Transverse colon (tissue), 4 donors: ENCODE measurements at regions not wholly inside any gene's neighbourhood (a gene's known extent, or its start where the extent isn't known, plus 50 kb on each side); places are given as distances from the start of the nearest gene placed in this dataset.

Source experiments
- DNase-seq: peaks from one replicate; pipeline ENCODE4 v3.0.0-alpha.2; 2019
- H3K27ac ChIP-seq, 4 donors: fragments of 200-600 bp; sonication (generic); 2 replicates each; pipeline ENCODE4 v1.5.1; 2016 to 2018; ENCODE audit warnings: inconsistent platforms in 4 of 4
- H3K27me3 ChIP-seq: fragments of 200-600 bp; sonication (generic); 2 replicates; pipeline ENCODE4 v1.5.1; 2017; ENCODE audit warnings: inconsistent platforms
- H3K36me3 ChIP-seq, 4 donors: fragments of 200-600 bp; sonication (generic); 2 replicates each; pipeline ENCODE4 v1.5.1; 2017 to 2019; ENCODE audit warnings: inconsistent platforms in 4 of 4
- H3K4me1 ChIP-seq, 4 donors: fragments of 200-600 bp; sonication (generic); 2 replicates each; pipeline ENCODE4 v1.5.1; 2017 to 2020; ENCODE audit warnings: inconsistent platforms in 4 of 4
- H3K4me3 ChIP-seq, 4 donors: fragments of 200-600 bp; sonication (generic); 1 replicate in 1 of 4; 2 replicates in 3 of 4; pipeline versions ENCODE4 v1.5.1 to v1.6.1; 2017 to 2019; ENCODE audit warnings: inconsistent platforms in 4 of 4
- H3K9me3 ChIP-seq, 2 donors: fragments of 200-600 bp; sonication (generic); 2 replicates each; pipeline ENCODE4 v1.5.1; 2017 to 2019; ENCODE audit warnings: inconsistent platforms in 2 of 2
- EP300 ChIP-seq: sonication (generic); formaldehyde crosslinking; IDR thresholded peaks from one replicate; pipeline ENCODE4 v1.6.1; 2017; ENCODE audit warnings: antibody characterized with exemption, low read depth
- POLR2A ChIP-seq: fragments of 450-650 bp; IDR thresholded peaks from one replicate; pipeline ENCODE4 v1.6.1; 2016; ENCODE audit warnings: antibody characterized with exemption, mild to moderate bottlenecking, moderate library complexity
- POLR2AphosphoS5 ChIP-seq, 3 donors: sonication (generic); formaldehyde crosslinking; IDR thresholded peaks; one replicate each; pipeline ENCODE4 v1.6.1; 2016; ENCODE audit warnings: antibody characterized with exemption in 3 of 3
- WGBS, 2 donors: methylation state at CpG; one replicate each; pipeline ENCODE4 v1.1.5; 2018; ENCODE audit warnings: low coverage in 1 of 2; 5-methylcytosine and 5-hydroxymethylcytosine counted together
- in situ Hi-C, 4 donors: fragments of 200-750 bp; cut with MboI; loops; one replicate each; pipeline versions ENCODE4 v1.15.0 to v1.15.1; 2017; ENCODE audit warnings: low sequenced_read_pairs in 3 of 4, low pct_ligation_motif_present in 1 of 4, low pct_unique_long_range_greater_than_20kb in 1 of 4
- intact Hi-C: fragments of 100-400 bp; cut with DNase I; formaldehyde crosslinking; loops from one replicate; pipeline ENCODE4 v1.15.1; 2023; ENCODE audit warnings: low total_unique reads
- TF ChIP-seq, protein P1 (sequence below), 5 experiments: fragments of 200-600 bp in 3 of 5; fragments of 450-650 bp in 2 of 5; sonication (generic) in 3 of 5; IDR thresholded peaks; 1 replicate in 2 of 5; 2 replicates in 3 of 5; pipeline ENCODE4 v1.5.1; 2016 to 2017; ENCODE audit warnings: antibody characterized with exemption in 5 of 5, inconsistent platforms in 3 of 5, mild to moderate bottlenecking in 2 of 5, moderate library complexity in 1 of 5

DNA sequence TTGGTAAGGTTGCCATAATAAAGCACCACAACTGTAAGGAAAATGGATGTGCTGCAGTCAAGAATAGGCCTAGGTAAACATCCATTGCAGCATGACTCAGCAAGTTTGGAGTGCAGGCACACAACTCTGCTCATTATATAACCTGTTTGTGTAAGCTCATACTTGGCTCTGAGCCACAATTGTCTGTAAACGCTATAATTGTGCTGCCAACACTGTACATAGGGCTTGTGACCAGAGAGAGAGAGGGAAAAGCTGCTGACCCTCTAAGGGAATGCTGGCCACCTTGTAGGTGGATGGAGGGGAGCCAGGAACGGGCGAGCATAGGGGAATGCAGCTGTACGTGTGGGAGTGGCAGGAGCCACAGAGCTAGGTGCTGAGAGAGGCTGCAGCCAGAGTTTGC is 2186.5 kb upstream of the ACO1 start:
- no peak for TF ChIP-seq POLR2AphosphoS5 (IDR thresholded peaks at IDR 0.05)
- no peak for TF ChIP-seq POLR2A
- intact Hi-C loops (no loop called here), in situ Hi-C loops (no loop called here)
- no peaks in the 10 kb centered on the region for H3K9me3 ChIP-seq
- no peaks in the 10 kb centered on the region for H3K4me1 ChIP-seq
- no peaks in the 10 kb centered on the region for H3K27me3 ChIP-seq
- WGBS, 2 donors = 67 to 75% methylated on average over 4 of the region's 4 CpGs
- H3K4me3 ChIP-seq = no peak overlapping the region
- H3K27ac ChIP-seq = no peak overlapping the region
- H3K36me3 ChIP-seq = no peaks in the 10 kb centered on the region
- no peak for DNase-seq

DNA sequence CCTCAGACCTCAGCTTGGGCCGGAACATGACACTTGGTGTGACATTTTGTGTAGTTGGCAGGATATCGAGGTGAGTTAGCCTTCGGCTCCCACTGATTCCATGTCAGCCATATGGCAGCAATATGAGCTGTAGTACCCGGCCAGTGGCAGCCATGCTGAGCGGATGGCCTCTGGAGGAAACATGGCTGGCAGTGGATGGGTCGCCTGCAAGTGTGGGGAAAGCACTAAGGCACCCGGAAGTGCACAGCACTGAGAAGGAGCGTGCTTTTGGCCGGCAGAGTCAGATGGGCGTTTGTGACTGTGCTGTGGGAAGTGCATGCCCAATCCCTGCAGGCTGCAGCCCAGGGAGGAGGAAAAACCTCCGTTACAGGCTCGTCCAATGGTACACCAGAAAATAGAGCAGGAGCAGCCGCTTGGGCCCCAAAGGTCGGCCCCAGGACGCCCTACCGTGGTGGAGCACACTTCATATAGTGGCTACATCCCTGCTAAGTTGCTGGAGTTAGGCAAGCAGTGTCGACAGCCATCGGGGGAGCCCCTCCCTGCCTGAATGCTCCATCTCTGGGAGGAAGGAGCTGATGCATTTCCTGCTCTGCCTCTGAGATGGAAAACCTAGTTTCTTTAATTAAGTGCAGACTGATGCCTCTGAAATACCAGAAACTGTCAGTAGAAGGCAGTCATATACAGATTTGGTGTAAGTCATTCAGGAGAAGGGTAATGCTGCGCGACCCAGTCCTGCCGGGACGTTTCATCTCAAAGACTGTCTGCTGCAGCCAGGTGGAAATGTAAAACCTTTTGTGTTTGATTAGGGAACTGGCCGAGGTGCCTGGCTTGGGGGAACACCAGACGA is 2185.8 kb upstream of the ACO1 start:
- H3K27ac ChIP-seq = no peak overlapping the region
- TF ChIP-seq, protein P1, sequence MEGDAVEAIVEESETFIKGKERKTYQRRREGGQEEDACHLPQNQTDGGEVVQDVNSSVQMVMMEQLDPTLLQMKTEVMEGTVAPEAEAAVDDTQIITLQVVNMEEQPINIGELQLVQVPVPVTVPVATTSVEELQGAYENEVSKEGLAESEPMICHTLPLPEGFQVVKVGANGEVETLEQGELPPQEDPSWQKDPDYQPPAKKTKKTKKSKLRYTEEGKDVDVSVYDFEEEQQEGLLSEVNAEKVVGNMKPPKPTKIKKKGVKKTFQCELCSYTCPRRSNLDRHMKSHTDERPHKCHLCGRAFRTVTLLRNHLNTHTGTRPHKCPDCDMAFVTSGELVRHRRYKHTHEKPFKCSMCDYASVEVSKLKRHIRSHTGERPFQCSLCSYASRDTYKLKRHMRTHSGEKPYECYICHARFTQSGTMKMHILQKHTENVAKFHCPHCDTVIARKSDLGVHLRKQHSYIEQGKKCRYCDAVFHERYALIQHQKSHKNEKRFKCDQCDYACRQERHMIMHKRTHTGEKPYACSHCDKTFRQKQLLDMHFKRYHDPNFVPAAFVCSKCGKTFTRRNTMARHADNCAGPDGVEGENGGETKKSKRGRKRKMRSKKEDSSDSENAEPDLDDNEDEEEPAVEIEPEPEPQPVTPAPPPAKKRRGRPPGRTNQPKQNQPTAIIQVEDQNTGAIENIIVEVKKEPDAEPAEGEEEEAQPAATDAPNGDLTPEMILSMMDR (IDR thresholded peaks at IDR 0.05) = no peak
- TF ChIP-seq EP300 (no peak), POLR2AphosphoS5 (IDR thresholded peaks at IDR 0.05) (no peak), POLR2A (no peak)
- no peaks in the 10 kb centered on the region for H3K27me3 ChIP-seq
- WGBS, 2 donors = 87 to 97% methylated on average over 6 to 24 of the region's 24 CpGs
- H3K9me3 ChIP-seq = no peaks in the 10 kb centered on the region
- no peaks in the 10 kb centered on the region for H3K4me1 ChIP-seq
- DNase-seq = no peak
- H3K4me3 ChIP-seq = no peak overlapping the region
- H3K36me3 ChIP-seq = no peaks in the 10 kb centered on the region
- intact Hi-C loops (no loop called here), in situ Hi-C loops (no loop called here)

DNA sequence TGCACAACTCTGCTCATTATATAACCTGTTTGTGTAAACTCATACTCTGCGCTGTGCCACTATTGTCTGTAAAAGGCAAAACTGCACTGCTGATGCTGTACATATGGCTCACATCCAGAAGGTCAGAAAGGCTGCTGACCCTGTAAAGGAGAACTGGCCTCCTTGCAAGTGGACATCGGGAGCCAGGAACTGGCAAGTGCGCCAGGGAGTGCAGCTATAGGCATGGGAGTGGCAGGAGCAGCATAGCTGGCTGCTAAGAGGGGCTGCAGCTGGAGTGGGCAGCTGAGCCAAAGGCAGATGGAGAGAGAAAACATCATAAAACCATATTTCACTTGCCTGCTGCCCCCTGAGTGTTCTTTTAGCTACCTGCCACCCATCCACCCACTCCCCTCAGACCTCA is 2183.4 kb upstream of the ACO1 start:
- no peak for TF ChIP-seq POLR2A
- no peak for TF ChIP-seq POLR2AphosphoS5 (IDR thresholded peaks at IDR 0.05)
- TF ChIP-seq, protein P1 (IDR thresholded peaks at IDR 0.05) = no peak
- TF ChIP-seq EP300 = no peak
- intact Hi-C loops (no loop called here), in situ Hi-C loops (no loop called here)
- Histone ChIP-seq H3K27me3 (no peaks in the 10 kb centered on the region), H3K36me3 (no peaks in the 10 kb centered on the region), H3K9me3 (no peaks in the 10 kb centered on the region), H3K27ac (no peak overlapping the region), H3K4me1 (no peaks in the 10 kb centered on the region), H3K4me3 (no peak overlapping the region)
- DNase-seq = no peak
- WGBS, 2 donors = 94% methylated on average over 3 of the region's 3 CpGs; no CpG with 5 or more reads in 1 of the 2 donors

DNA sequence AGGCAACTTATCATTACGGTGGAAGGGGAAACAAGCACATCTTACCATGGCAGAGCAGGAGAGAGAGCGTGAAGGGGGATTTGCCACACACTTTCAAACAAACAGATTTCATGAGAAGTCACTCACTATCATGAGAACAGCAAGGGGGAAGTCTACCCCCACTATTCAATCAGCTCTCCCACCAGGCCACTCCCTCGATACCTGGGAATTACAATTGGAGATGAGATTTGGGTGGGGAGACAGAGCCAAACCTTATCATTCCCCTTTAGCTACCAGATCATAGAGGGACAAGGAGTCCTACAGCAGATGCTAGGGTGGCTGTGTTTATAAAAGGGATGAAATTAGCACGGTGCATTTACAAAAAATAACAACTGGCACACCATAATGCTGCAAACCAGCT is 2149.4 kb upstream of the ACO1 start:
- in situ Hi-C loops = no loop called here
- intact Hi-C loops = no loop called here
- TF ChIP-seq, protein P1 (IDR thresholded peaks at IDR 0.05) = no peak
- TF ChIP-seq POLR2AphosphoS5 (IDR thresholded peaks at IDR 0.05) (no peak), EP300 (no peak), POLR2A (no peak)
- H3K4me3 ChIP-seq = no peak overlapping the region
- no peaks in the 10 kb centered on the region for H3K36me3 ChIP-seq
- WGBS, 2 donors = 56 to 68% methylated on average over 3 to 4 of the region's 4 CpGs
- no peak overlapping the region for H3K27ac ChIP-seq
- no peak for DNase-seq
- no peaks in the 10 kb centered on the region for H3K4me1 ChIP-seq
- no peaks in the 10 kb centered on the region for H3K27me3 ChIP-seq
- H3K9me3 ChIP-seq = no peaks in the 10 kb centered on the region
